ENCODE measurements at regions not wholly inside any gene's neighbourhood (a gene's known extent, or its start where the extent isn't known, plus 50 kb on each side); places are given as distances from the start of the nearest gene placed in this dataset.

- no peak for DNase-seq
These were observed 162.3 kb upstream of the CAMK1G start for GRCh38 chr1:209421186-209421585.

GRCh38 chr1:209421978-209422680, 161.4 kb upstream of the CAMK1G start:
- no peak for DNase-seq

GRCh38 chr1:209425959-209426358, 157.6 kb upstream of the CAMK1G start:
- no peak for DNase-seq

GRCh38 chr1:209427277-209427676, 156.2 kb upstream of the CAMK1G start:
- DNase-seq = no peak

- DNase-seq = no peak
These were observed 155.7 kb upstream of the CAMK1G start for GRCh38 chr1:209427811-209428210.

- DNase-seq = no peak
These were observed 155.1 kb upstream of the CAMK1G start for GRCh38 chr1:209428241-209428921.

- DNase-seq = no peak
These were observed 153.9 kb upstream of the CAMK1G start for GRCh38 chr1:209429611-209430010.

GRCh38 chr1:209430107-209430506, 153.4 kb upstream of the CAMK1G start:
- no peak for DNase-seq

GRCh38 chr1:209430821-209431259, 152.7 kb upstream of the CAMK1G start:
- DNase-seq = no peak

GRCh38 chr1:209431402-209431801, 152.1 kb upstream of the CAMK1G start:
- DNase-seq = no peak

GRCh38 chr1:209431813-209432442, 151.6 kb upstream of the CAMK1G start:
- DNase-seq = no peak

- no peak for DNase-seq
These were observed 151.1 kb upstream of the CAMK1G start for GRCh38 chr1:209432443-209432825.

GRCh38 chr1:209433649-209434031, 149.9 kb upstream of the CAMK1G start:
- no peak for DNase-seq

- no peak for DNase-seq
These were observed 149.4 kb upstream of the CAMK1G start for GRCh38 chr1:209434066-209434465.

- no peak for DNase-seq
These were observed 148.8 kb upstream of the CAMK1G start for GRCh38 chr1:209434631-209435217.

- DNase-seq = peak; percentile 23
These were observed 147.6 kb upstream of the CAMK1G start for GRCh38 chr1:209435654-209436566.

GRCh38 chr1:209439828-209440227, 143.7 kb upstream of the CAMK1G start:
- no peak for DNase-seq

GRCh38 chr1:209443361-209443931, 140.1 kb upstream of the CAMK1G start:
- no peak for DNase-seq

GRCh38 chr1:209443975-209444651, 139.4 kb upstream of the CAMK1G start:
- no peak for DNase-seq

- no peak for DNase-seq
These were observed 138.6 kb upstream of the CAMK1G start for GRCh38 chr1:209444961-209445360.

GRCh38 chr1:209445576-209445975, 137.9 kb upstream of the CAMK1G start:
- DNase-seq = no peak

- DNase-seq = no peak
These were observed 137.2 kb upstream of the CAMK1G start for GRCh38 chr1:209446356-209446755.
